Hepatic stellate cell (primary cell): ENCODE measurements at regions not wholly inside any gene's neighbourhood (a gene's known extent, or its start where the extent isn't known, plus 50 kb on each side); places are given as distances from the start of the nearest gene placed in this dataset.
"Not testable (repeated sequence)": the region's sequence is repeated elsewhere in the genome, so short reads cannot be mapped to it uniquely, and the experiment has no call there.

Experiments used
- DNase-seq: peaks from one replicate; pipeline ENCODE4 v3.0.0; 2011; ENCODE audit warnings: low spot score

- no peak for DNase-seq
Observed at GRCh38 chr6:153411070-153411648, 280.1 kb upstream of the RGS17 start.

GRCh38 chr6:153405931-153406330, 274.8 kb upstream of the RGS17 start:
- no peak for DNase-seq

GRCh38 chr6:153401751-153402150, 270.7 kb upstream of the RGS17 start:
- DNase-seq, result no peak

- no peak for DNase-seq
Observed at GRCh38 chr6:153392156-153392555, 261.1 kb upstream of the RGS17 start.

GRCh38 chr6:153373869-153374268, 242.8 kb upstream of the RGS17 start:
- DNase-seq, result no peak

- no peak for DNase-seq
Observed at GRCh38 chr6:153368131-153368530, 237.0 kb upstream of the RGS17 start.

GRCh38 chr6:153367021-153367420, 235.9 kb upstream of the RGS17 start:
- DNase-seq, result no peak

GRCh38 chr6:153357391-153357790, 226.3 kb upstream of the RGS17 start:
- DNase-seq, result no peak

GRCh38 chr6:153340568-153340967, 209.5 kb upstream of the RGS17 start:
- no peak for DNase-seq

- DNase-seq, result no peak
Observed at GRCh38 chr6:153334121-153334520, 203.0 kb upstream of the RGS17 start.

- DNase-seq, result not testable (repeated sequence)
Observed at GRCh38 chr6:153331221-153331620, 200.1 kb upstream of the RGS17 start.

- DNase-seq, result no peak
Observed at GRCh38 chr6:153328194-153328593, 197.1 kb upstream of the RGS17 start.

GRCh38 chr6:153325661-153326060, 194.6 kb upstream of the RGS17 start:
- DNase-seq, result no peak

GRCh38 chr6:153312634-153313033, 181.6 kb upstream of the RGS17 start:
- DNase-seq, result peak; percentile 10

- no peak for DNase-seq
Observed at GRCh38 chr6:153309651-153310050, 178.6 kb upstream of the RGS17 start.

- no peak for DNase-seq
Observed at GRCh38 chr6:153302133-153302532, 171.1 kb upstream of the RGS17 start.

- DNase-seq, result no peak
Observed at GRCh38 chr6:153301602-153302001, 170.5 kb upstream of the RGS17 start.

GRCh38 chr6:153282456-153282855, 151.4 kb upstream of the RGS17 start:
- DNase-seq, result not testable (repeated sequence)

- DNase-seq, result no peak
Observed at GRCh38 chr6:153275997-153276396, 144.9 kb upstream of the RGS17 start.

GRCh38 chr6:153272201-153272980, 141.3 kb upstream of the RGS17 start:
- DNase-seq, result no peak

- no peak for DNase-seq
Observed at GRCh38 chr6:153263489-153263888, 132.4 kb upstream of the RGS17 start.

- DNase-seq, result no peak
Observed at GRCh38 chr6:153251326-153251725, 120.2 kb upstream of the RGS17 start.

GRCh38 chr6:153237670-153238069, 106.6 kb upstream of the RGS17 start:
- no peak for DNase-seq
